C4-2B (cell line): ENCODE measurements at regions not wholly inside any gene's neighbourhood (a gene's known extent, or its start where the extent isn't known, plus 50 kb on each side); places are given as distances from the start of the nearest gene placed in this dataset.

ENCODE experiments used
- H3K27ac ChIP-seq: fragments of 450-650 bp; 2 replicates; pipeline ENCODE4 v1.5.1; 2017
- ZFX ChIP-seq: fragments of 450-650 bp; IDR thresholded peaks from 2 replicates; pipeline ENCODE4 v1.6.1; 2017
- TF ChIP-seq, protein P1 (sequence below): fragments of 450-650 bp; conservative IDR thresholded peaks from 2 replicates; pipeline ENCODE4 v1.5.1; 2017; ENCODE audit warnings: mild to moderate bottlenecking

DNA sequence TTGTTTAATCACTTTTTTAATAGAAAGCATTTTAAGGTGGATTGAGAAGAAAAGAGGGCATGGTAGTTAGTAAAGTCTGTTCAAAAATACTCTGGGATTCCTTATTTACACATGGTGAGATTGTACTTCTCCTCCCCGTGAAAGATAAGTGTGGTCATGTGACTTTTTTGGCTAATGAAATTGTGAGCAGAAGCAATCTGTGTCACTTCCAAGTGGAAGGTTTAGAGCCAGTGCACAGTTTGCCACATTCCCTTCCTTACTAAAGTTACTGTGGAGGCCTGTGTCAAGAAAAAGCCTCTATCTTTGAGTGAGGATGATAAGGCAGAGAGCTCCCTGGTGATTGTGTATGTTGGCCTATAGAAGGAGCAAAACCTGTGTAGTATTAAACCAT lies 471.3 kb downstream of the OMA1 start:
- no peak overlapping the region for H3K27ac ChIP-seq
- TF ChIP-seq, protein P1, sequence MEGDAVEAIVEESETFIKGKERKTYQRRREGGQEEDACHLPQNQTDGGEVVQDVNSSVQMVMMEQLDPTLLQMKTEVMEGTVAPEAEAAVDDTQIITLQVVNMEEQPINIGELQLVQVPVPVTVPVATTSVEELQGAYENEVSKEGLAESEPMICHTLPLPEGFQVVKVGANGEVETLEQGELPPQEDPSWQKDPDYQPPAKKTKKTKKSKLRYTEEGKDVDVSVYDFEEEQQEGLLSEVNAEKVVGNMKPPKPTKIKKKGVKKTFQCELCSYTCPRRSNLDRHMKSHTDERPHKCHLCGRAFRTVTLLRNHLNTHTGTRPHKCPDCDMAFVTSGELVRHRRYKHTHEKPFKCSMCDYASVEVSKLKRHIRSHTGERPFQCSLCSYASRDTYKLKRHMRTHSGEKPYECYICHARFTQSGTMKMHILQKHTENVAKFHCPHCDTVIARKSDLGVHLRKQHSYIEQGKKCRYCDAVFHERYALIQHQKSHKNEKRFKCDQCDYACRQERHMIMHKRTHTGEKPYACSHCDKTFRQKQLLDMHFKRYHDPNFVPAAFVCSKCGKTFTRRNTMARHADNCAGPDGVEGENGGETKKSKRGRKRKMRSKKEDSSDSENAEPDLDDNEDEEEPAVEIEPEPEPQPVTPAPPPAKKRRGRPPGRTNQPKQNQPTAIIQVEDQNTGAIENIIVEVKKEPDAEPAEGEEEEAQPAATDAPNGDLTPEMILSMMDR: no peak
- no peak for TF ChIP-seq ZFX

DNA sequence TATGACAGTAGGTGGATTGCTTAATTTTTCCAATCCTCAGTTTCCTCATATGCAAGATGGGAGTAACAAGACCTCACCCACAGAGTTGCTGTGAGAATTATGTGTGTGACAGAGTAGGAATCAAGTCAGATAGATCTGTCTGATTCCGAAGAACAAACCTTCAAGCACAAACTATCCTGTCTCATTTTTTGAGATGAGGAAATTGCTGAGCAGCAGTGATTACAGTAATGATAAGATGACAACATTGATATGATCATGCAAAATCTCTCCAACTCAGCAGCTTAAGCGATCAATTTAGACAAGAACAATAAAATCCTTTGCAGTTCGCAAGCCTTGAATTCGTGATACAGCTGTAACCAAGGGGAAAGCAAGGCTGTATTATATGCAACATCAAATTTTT lies 474.1 kb downstream of the OMA1 start:
- TF ChIP-seq, protein P1: no peak
- no peak for TF ChIP-seq ZFX
- H3K27ac ChIP-seq: no peak overlapping the region

DNA sequence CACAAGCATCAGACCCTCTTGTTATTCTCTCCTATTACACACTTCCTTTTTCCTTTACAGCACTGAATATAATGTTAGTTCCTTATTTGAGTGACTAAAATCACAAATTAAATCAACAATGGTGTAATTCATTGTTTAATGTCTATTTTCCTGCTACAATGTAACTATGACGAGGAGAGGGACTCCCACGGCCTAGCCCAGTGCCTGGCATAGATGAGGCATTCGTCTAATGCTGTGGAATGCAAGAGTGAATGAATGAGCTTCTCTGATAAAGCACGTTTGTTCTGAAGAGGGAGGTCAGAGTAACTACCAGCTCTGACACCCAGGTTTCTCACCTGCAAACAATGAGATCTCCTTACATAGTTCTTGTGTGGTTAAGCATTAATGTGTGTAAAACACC lies 479.4 kb downstream of the OMA1 start:
- no peak overlapping the region for H3K27ac ChIP-seq
- TF ChIP-seq, protein P1: no peak
- no peak for TF ChIP-seq ZFX

DNA sequence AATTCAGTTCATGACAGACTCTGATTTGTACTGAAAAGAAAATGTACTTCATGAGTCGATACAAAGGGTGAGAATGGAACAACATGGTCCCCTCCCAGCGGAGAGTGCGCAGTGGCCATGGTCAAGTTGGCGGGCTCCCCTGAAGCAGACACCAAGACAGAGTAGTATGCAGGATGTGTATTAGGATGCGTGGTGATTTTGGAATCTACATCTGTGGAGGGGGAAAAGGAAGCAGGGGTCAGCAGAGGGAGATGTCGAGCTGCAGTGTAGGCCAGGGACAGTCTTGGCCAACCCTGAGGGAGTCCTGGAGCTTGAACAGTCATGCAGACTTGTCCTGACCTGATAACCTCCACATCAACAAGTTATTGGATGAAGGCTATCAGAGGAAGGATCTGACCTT lies 481.0 kb downstream of the OMA1 start:
- no peak for TF ChIP-seq ZFX
- TF ChIP-seq, protein P1: peak; percentile 22; the same call in 1 of the 2 replicates
- H3K27ac ChIP-seq: no peak overlapping the region

DNA sequence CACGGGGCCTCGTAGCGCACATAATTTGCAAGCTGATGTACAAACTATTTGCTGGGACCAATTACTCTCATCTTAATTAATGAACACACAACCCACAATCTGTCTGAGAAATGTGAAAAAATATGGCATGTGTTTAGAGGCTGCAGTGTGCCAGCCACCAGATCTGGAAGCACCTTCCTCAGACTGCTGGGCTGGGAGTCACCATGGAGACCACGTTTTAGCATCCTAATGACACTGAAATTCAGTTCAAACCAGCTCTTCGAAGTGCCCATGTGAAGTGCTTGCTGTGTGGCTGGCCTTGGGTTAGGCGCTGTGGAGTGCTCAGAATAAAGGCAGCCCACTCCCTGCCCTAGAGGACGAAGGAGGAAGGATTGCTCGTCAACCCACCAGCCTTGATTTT lies 482.4 kb downstream of the OMA1 start:
- TF ChIP-seq, protein P1: no peak
- TF ChIP-seq ZFX: no peak
- H3K27ac ChIP-seq: no peak overlapping the region

DNA sequence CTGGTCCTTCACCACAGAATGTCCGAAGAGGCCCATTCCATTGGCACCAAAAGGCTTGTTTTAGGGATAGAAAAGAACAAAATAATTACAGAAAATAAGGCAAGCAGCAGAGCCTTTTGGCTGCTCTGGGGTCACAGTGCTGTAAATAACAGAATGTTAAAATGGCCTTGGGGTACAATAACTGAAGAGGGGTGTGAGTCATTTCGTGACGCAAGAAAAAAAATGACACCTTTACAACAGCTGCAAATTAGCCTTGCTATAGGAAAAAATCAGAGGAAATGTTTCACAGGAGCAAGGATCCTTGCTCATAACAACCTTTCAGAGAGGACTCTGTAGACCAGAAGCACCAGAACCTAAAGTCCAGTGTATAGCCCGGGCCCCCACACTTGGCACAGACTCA lies 483.4 kb downstream of the OMA1 start:
- H3K27ac ChIP-seq: no peak overlapping the region
- TF ChIP-seq, protein P1: no peak
- no peak for TF ChIP-seq ZFX

DNA sequence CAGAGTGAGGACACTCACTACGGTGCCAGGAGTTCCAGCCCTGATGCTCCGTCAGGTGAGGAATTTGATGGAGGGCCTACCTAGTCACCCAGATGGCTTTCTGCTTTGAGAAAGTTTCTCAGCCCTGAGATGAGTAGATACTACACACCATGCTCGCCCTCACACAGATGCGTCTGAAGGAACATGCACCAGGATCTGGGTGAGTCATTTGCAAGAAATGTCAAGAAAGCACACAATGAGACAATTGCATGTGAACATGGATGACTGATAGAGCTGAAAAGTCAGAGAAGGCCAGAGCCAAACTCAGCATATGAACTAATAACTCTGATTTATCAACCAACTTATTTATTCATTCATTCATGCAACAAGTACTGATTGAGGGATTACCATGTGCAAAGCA lies 483.9 kb downstream of the OMA1 start:
- H3K27ac ChIP-seq: no peak overlapping the region
- TF ChIP-seq, protein P1: no peak
- no peak for TF ChIP-seq ZFX
